ENCODE measurements at regions not wholly inside any gene's neighbourhood (a gene's known extent, or its start where the extent isn't known, plus 50 kb on each side); places are given as distances from the start of the nearest gene placed in this dataset.
"Not testable (repeated sequence)": the region's sequence is repeated elsewhere in the genome, so short reads cannot be mapped to it uniquely, and the experiment has no call there.

DNA sequence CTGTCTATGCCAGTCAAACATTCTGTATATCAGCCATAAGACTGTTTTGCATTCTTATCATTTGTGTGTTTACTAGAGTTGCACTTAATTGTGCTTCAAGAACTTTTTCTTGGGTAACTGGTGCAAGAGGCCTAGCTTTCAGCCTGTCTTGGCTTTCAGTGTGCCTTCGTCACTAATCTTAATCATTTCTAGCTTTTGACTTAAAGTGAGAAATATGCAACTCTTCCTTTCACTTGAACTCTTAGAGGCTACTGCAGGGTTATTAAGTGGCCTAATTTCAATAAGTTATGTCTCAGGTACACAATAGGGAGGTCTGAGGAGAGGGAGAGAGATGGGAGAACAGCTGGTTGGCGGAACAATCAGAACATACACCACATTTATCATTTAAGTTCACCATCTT is 62.1 kb upstream of the FAN1 start:
- not testable (repeated sequence) for TF ChIP-seq YY1 (IDR thresholded peaks at IDR 0.05; ENCODE audit: insufficient read depth, insufficient read length); SUZ12 (IDR thresholded peaks at IDR 0.05; ENCODE audit: extremely low read depth, insufficient read depth, insufficient read length); ZNF274 (IDR thresholded peaks at IDR 0.05; ENCODE audit: low read depth, low read length)
